22Rv1 (cell line): ENCODE measurements at regions not wholly inside any gene's neighbourhood (a gene's known extent, or its start where the extent isn't known, plus 50 kb on each side); places are given as distances from the start of the nearest gene placed in this dataset.

Source experiments
- ZFX ChIP-seq: fragments of 450-650 bp; IDR thresholded peaks from 2 replicates; pipeline ENCODE4 v1.6.1; 2017; ENCODE audit warnings: antibody characterized with exemption, borderline replicate concordance
- TF ChIP-seq, protein P1 (sequence below): fragments of 450-650 bp; IDR thresholded peaks from 2 replicates; pipeline ENCODE4 v1.5.1; 2017; ENCODE audit warnings: mild to moderate bottlenecking

- TF ChIP-seq, protein P1, sequence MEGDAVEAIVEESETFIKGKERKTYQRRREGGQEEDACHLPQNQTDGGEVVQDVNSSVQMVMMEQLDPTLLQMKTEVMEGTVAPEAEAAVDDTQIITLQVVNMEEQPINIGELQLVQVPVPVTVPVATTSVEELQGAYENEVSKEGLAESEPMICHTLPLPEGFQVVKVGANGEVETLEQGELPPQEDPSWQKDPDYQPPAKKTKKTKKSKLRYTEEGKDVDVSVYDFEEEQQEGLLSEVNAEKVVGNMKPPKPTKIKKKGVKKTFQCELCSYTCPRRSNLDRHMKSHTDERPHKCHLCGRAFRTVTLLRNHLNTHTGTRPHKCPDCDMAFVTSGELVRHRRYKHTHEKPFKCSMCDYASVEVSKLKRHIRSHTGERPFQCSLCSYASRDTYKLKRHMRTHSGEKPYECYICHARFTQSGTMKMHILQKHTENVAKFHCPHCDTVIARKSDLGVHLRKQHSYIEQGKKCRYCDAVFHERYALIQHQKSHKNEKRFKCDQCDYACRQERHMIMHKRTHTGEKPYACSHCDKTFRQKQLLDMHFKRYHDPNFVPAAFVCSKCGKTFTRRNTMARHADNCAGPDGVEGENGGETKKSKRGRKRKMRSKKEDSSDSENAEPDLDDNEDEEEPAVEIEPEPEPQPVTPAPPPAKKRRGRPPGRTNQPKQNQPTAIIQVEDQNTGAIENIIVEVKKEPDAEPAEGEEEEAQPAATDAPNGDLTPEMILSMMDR = no peak
- no peak for TF ChIP-seq ZFX
Measured at GRCh38 chr13:81207636-81208035, 866.7 kb upstream of the SPRY2 start.
